K562 (cell line): ENCODE measurements at regions not wholly inside any gene's neighbourhood (a gene's known extent, or its start where the extent isn't known, plus 50 kb on each side); places are given as distances from the start of the nearest gene placed in this dataset.

ENCODE experiments used
- ATAC-seq: fragments of 200-7000 bp; cut with Tn5 transposase; 3 replicates; pipeline ENCODE4 v1.9.1; 2020; ENCODE audit warnings: moderate library complexity
- BruUV-seq: library from RNA; stranded (reverse); fragments of 400-500 nt; replicated peaks from 2 replicates; lab custom pipeline; 2021; lab: Mats Ljungman, UMichigan
- CTCF ChIA-PET: fragments of 300-600 bp; formaldehyde crosslinking; extraction: SDS; loops from one replicate; lab custom pipeline; 2021; ENCODE audit warnings: low intra/inter-chr PET ratio; lab: Yijun Ruan, JAX
- POLR2A ChIA-PET: fragments of 300-600, 350-650 bp; sonication (Branson Sonifier 250); formaldehyde crosslinking; extraction: SDS; loops from one replicate; lab custom pipeline; 2021; ENCODE audit warnings: antibody characterized with exemption, inconsistent platforms; lab: Yijun Ruan, JAX
- DNase-seq, 4 experiments: peaks; one replicate each; pipeline versions ENCODE4 v3.0.0 to v3.0.0-alpha.2; 2011 to 2018; ENCODE audit warnings: low spot score in 3 of 4, mixed read lengths in 3 of 4; ENCODE audit errors: extremely low read depth in 1 of 4
- FAIRE-seq: peaks from 2 replicates; lab custom pipeline; 2011; peaks lifted over from hg19 to GRCh38; lab: Jason Lieb, UNC
- H2AFZ ChIP-seq: 2 replicates; pipeline ENCODE4 v1.6.0; 2011; ENCODE audit warnings: low read depth, low read length, control low read depth, inconsistent platforms
- H3K27ac ChIP-seq: fragments of 200-600 bp; 3 replicates; pipeline ENCODE4 v1.8.0; 2011; ENCODE audit warnings: low read depth, mild to moderate bottlenecking, control low read depth, inconsistent platforms, low read length, moderate library complexity, mixed read lengths; ENCODE audit errors: extremely low read depth
- H3K27me3 ChIP-seq, 2 experiments: fragments of 300-600 bp in 1 of 2; 2 replicates in 1 of 2; 3 replicates in 1 of 2; pipeline versions ENCODE4 v1.6.0 to v1.8.0; 2011; ENCODE audit warnings: inconsistent platforms in 2 of 2, low read length in 2 of 2, mild to moderate bottlenecking in 1 of 2, mixed read lengths in 1 of 2, moderate library complexity in 1 of 2; ENCODE audit not compliant: control insufficient read depth in 2 of 2, insufficient read depth in 2 of 2
- H3K36me3 ChIP-seq: fragments of 300-600 bp; 3 replicates; pipeline ENCODE4 v1.8.0; 2011; ENCODE audit warnings: mild to moderate bottlenecking, low read length, inconsistent platforms; ENCODE audit not compliant: control insufficient read depth, insufficient read depth
- H3K4me1 ChIP-seq, 2 experiments: fragments of 200-600 bp in 1 of 2; replicated peaks in 1 of 2; 2 replicates in 1 of 2; 3 replicates in 1 of 2; pipeline versions ENCODE4 v1.5.1 to v1.8.0; 2011; ENCODE audit warnings: inconsistent platforms in 2 of 2, low read length in 2 of 2, mild to moderate bottlenecking in 1 of 2, mixed read lengths in 1 of 2, moderate library complexity in 1 of 2; ENCODE audit not compliant: control insufficient read depth in 2 of 2, insufficient read depth in 2 of 2
- H3K4me2 ChIP-seq: 2 replicates; pipeline ENCODE4 v1.6.1; 2011; ENCODE audit warnings: low read length, control low read depth, inconsistent platforms, mixed read lengths; ENCODE audit not compliant: insufficient read depth
- H3K4me3 ChIP-seq: fragments of 200-600 bp; sonication (generic), shearing (Covaris generic); 2 replicates; pipeline ENCODE4 v1.5.1; 2016; ENCODE audit warnings: control low read depth, inconsistent platforms
- H3K79me2 ChIP-seq: fragments of 200-600 bp; 3 replicates; pipeline ENCODE4 v1.8.0; 2011; ENCODE audit warnings: low read length, inconsistent platforms; ENCODE audit not compliant: control insufficient read depth, insufficient read depth
- H3K9ac ChIP-seq, 2 experiments: 2 replicates each; pipeline versions ENCODE4 v1.6.0 to v1.6.1; 2011; ENCODE audit warnings: low read depth in 2 of 2, low read length in 2 of 2, control low read depth in 1 of 2, inconsistent platforms in 1 of 2, mild to moderate bottlenecking in 1 of 2, mixed read lengths in 1 of 2; ENCODE audit not compliant: insufficient read depth in 1 of 2
- H3K9me1 ChIP-seq: one replicate; pipeline ENCODE4 v1.6.0; 2011; ENCODE audit warnings: inconsistent platforms, mild to moderate bottlenecking, low read length, moderate library complexity; ENCODE audit not compliant: control insufficient read depth, insufficient read depth
- H3K9me3 ChIP-seq: replicated peaks from 2 replicates; pipeline ENCODE4 v1.5.1; 2011; ENCODE audit warnings: low read depth, low read length, inconsistent platforms; ENCODE audit not compliant: control insufficient read depth, insufficient read depth
- H4K20me1 ChIP-seq: replicated peaks from 2 replicates; pipeline ENCODE4 v1.6.1; 2011; ENCODE audit warnings: low read length, inconsistent platforms, mixed read lengths; ENCODE audit not compliant: control insufficient read depth, insufficient read depth
- ARID3B ChIP-seq: fragments of 250-450 bp; sonication (Bioruptor Pico); IDR thresholded peaks from 2 replicates; pipeline ENCODE4 v1.4.0; 2020; ENCODE audit warnings: borderline replicate concordance
- E2F5 ChIP-seq: sonication (generic); formaldehyde crosslinking; IDR thresholded peaks from 2 replicates; pipeline ENCODE4 v1.8.0; 2022; ENCODE audit warnings: mild to moderate bottlenecking, missing genetic modification reagents
- EGR1 ChIP-seq: fragments of 450-650 bp; conservative IDR thresholded peaks from 2 replicates; pipeline ENCODE4 v1.6.1; 2017; ENCODE audit warnings: mild to moderate bottlenecking
- HOXB6 ChIP-seq: fragments of 250-450 bp; sonication (Bioruptor Pico); IDR thresholded peaks from 2 replicates; pipeline ENCODE4 v1.5.1; 2022; ENCODE audit warnings: mild to moderate bottlenecking, borderline replicate concordance
- MAFF ChIP-seq: IDR thresholded peaks from 2 replicates; pipeline ENCODE4 v1.6.1; 2012; ENCODE audit warnings: low read length, improper control_type of control experiment
- NEUROD1 ChIP-seq: fragments of 150-350 bp; IDR thresholded peaks from 2 replicates; pipeline ENCODE4 v1.6.1; 2014; ENCODE audit warnings: borderline replicate concordance, low read length, low read depth; ENCODE audit not compliant: partially characterized antibody
- PHTF2 ChIP-seq: fragments of 250-450 bp; sonication (Bioruptor Pico); IDR thresholded peaks from 2 replicates; pipeline ENCODE4 v1.5.0; 2021; ENCODE audit warnings: mild to moderate bottlenecking
- POLR2AphosphoS5 ChIP-seq: IDR thresholded peaks from 2 replicates; pipeline ENCODE4 v1.6.1; 2011; ENCODE audit warnings: mild to moderate bottlenecking, low read depth, low read length, moderate library complexity; ENCODE audit not compliant: control insufficient read depth, insufficient read depth
- SMAD1 ChIP-seq: fragments of 150-350 bp; IDR thresholded peaks from 2 replicates; pipeline ENCODE4 v1.6.1; 2014; ENCODE audit warnings: low read length, low read depth; ENCODE audit not compliant: partially characterized antibody
- SUPT5H ChIP-seq: fragments of 450-650 bp; IDR thresholded peaks from 2 replicates; pipeline ENCODE4 v1.6.1; 2016
- TCF7L2 ChIP-seq: fragments of 150-350 bp; IDR thresholded peaks from 2 replicates; pipeline ENCODE4 v1.6.1; 2016; ENCODE audit warnings: low read depth, mild to moderate bottlenecking, low read length, moderate library complexity
- ZBTB12 ChIP-seq: fragments of 250-450 bp; sonication (Bioruptor Pico); IDR thresholded peaks from 2 replicates; pipeline ENCODE4 v1.4.0; 2020
- ZBTB8A ChIP-seq: fragments of 450-650 bp; IDR thresholded peaks from 2 replicates; pipeline ENCODE4 v1.6.1; 2018; ENCODE audit warnings: mild to moderate bottlenecking, moderate library complexity; ENCODE audit not compliant: partially characterized antibody
- ZNF175 ChIP-seq: fragments of 200-800 bp; sonication (Bioruptor generic); IDR thresholded peaks from 2 replicates; pipeline ENCODE4 v1.6.1; 2016; ENCODE audit warnings: low read depth, mild to moderate bottlenecking, missing genetic modification characterization, missing compliant biosample characterization
- ZNF512 ChIP-seq: IDR thresholded peaks from 2 replicates; pipeline ENCODE4 v1.6.1; 2016; ENCODE audit warnings: missing genetic modification characterization, missing compliant biosample characterization
- ZNF644 ChIP-seq: fragments of 200-800 bp; sonication (Bioruptor generic); IDR thresholded peaks from 2 replicates; pipeline ENCODE4 v1.6.1; 2016; ENCODE audit warnings: low read depth, missing genetic modification characterization, missing compliant biosample characterization
- WGBS: fragments of 100-300 bp; shearing (Covaris generic); methylation state at CpG from one replicate; pipeline ENCODE4 v1.1.6; 2016; ENCODE audit warnings: low coverage, mixed read lengths; ENCODE audit not compliant: insufficient coverage; ENCODE audit errors: missing lambda C conversion rate; 5-methylcytosine and 5-hydroxymethylcytosine counted together
- in situ Hi-C: fragments of 300-500 bp; cut with MboI; formaldehyde crosslinking; loops from 4 replicates; pipeline ENCODE4 v1.15.0; 2018; ENCODE audit warnings: inconsistent platforms, mixed read lengths
- intact Hi-C: fragments of 100-400 bp; cut with micrococcal nuclease; formaldehyde crosslinking; loops from 2 replicates; pipeline ENCODE4 v1.14.2; 2022

- POLR2A ChIA-PET = no interaction called here
- DNase-seq (no peak), ATAC-seq (no peak), FAIRE-seq (no peak)
- Histone ChIP-seq H3K9me3 (no peaks in the 10 kb centered on the region), H3K9me1 (no peaks in the 10 kb centered on the region), H3K9ac (no peak overlapping the region), H3K36me3 (no peaks in the 10 kb centered on the region), H3K4me1 (no peaks in the 10 kb centered on the region), H4K20me1 (no peaks in the 10 kb centered on the region), H2AFZ (no peak overlapping the region), H3K27me3 (no peaks in the 10 kb centered on the region; a peak in 1 of 5 replicates), H3K4me3 (no peak overlapping the region), H3K79me2 (no peaks in the 10 kb centered on the region), H3K4me2 (no peak overlapping the region), H3K27ac (no peak overlapping the region)
- 3% methylated on average over 4 of the region's 4 CpGs for WGBS
- in situ Hi-C loops = no loop called here
- no TSS peak for BruUV-seq
- CTCF ChIA-PET = no interaction called here
- intact Hi-C loops = no loop called here
- no peak for TF ChIP-seq ZBTB12
- TF ChIP-seq ZNF175 (CRISPR knock-in tag) = no peak
- no peak for TF ChIP-seq MAFF
- TF ChIP-seq TCF7L2 = no peak
- no peak for TF ChIP-seq SUPT5H
- no peak for TF ChIP-seq ZNF644 (tag)
- no peak for TF ChIP-seq E2F5 (CRISPR knock-in tag)
- TF ChIP-seq ZBTB8A = no peak
- TF ChIP-seq ARID3B (CRISPR knock-in tag) = no peak
- TF ChIP-seq POLR2AphosphoS5 = no peak
- no peak for TF ChIP-seq NEUROD1
- TF ChIP-seq EGR1 = no peak
- TF ChIP-seq SMAD1 = no peak
- no peak for TF ChIP-seq HOXB6 (CRISPR knock-in tag)
- no peak for TF ChIP-seq ZNF512 (tag)
- TF ChIP-seq PHTF2 (CRISPR knock-in tag) = no peak
Measured at GRCh38 chr12:80018119-80018518, 81.2 kb upstream of the OTOGL start.
